Calu3 (cell line): ENCODE measurements at regions not wholly inside any gene's neighbourhood (a gene's known extent, or its start where the extent isn't known, plus 50 kb on each side); places are given as distances from the start of the nearest gene placed in this dataset.

ENCODE experiments used
- BruUV-seq: library from RNA; stranded (reverse); fragments of 400-500 nt; replicated peaks from 2 replicates; lab custom pipeline; 2021; lab: Mats Ljungman, UMichigan
- CTCF ChIA-PET: fragments of 300-600 bp; sonication (Branson Sonifier 250); formaldehyde crosslinking; loops from one replicate; lab custom pipeline; 2022; ENCODE audit warnings: antibody characterized with exemption; lab: Charles Lee
- DNase-seq: peaks from one replicate; pipeline ENCODE4 v3.0.0; 2022
- H3K27ac Mint-ChIP-seq: one replicate; pipeline ENCODE4 v1.8.0; 2022; ENCODE audit warnings: mixed read lengths; ENCODE audit not compliant: unreplicated experiment
- H3K27me3 Mint-ChIP-seq: one replicate; pipeline ENCODE4 v1.8.0; 2022; ENCODE audit warnings: mixed read lengths; ENCODE audit not compliant: unreplicated experiment
- H3K36me3 Mint-ChIP-seq: one replicate; pipeline ENCODE4 v1.8.0; 2022; ENCODE audit warnings: mild to moderate bottlenecking, moderate library complexity, mixed read lengths; ENCODE audit not compliant: insufficient read depth, unreplicated experiment
- H3K4me1 Mint-ChIP-seq: one replicate; pipeline ENCODE4 v1.8.0; 2022; ENCODE audit warnings: mild to moderate bottlenecking, low read depth, mixed read lengths; ENCODE audit not compliant: unreplicated experiment
- H3K4me3 Mint-ChIP-seq: one replicate; pipeline ENCODE4 v1.8.0; 2022; ENCODE audit warnings: mild to moderate bottlenecking, low read depth, moderate library complexity, mixed read lengths; ENCODE audit not compliant: unreplicated experiment
- H3K9me3 Mint-ChIP-seq: one replicate; pipeline ENCODE4 v1.8.0; 2022; ENCODE audit warnings: low read depth, mixed read lengths; ENCODE audit not compliant: unreplicated experiment
- CTCF ChIP-seq: fragments of 200-600 bp; IDR thresholded peaks from one replicate; pipeline ENCODE4 v1.8.0; 2022; ENCODE audit warnings: antibody characterized with exemption; ENCODE audit not compliant: unreplicated experiment
- intact Hi-C: fragments of 100-400 bp; cut with micrococcal nuclease; formaldehyde crosslinking; loops from one replicate; pipeline ENCODE4 v1.10.0; 2022; ENCODE audit not compliant: unreplicated experiment

GRCh38 chr7:118306771-118307170 lies 82.3 kb downstream of the ANKRD7 start:
- Mint-ChIP-seq H3K4me3 (no peak overlapping the region), H3K36me3 (peaks cover 5% of the 10 kb centered on the region), H3K4me1 (peaks cover 30% of the 10 kb centered on the region), H3K27ac (peak overlapping the region; percentile 76), H3K9me3 (peaks cover 11% of the 10 kb centered on the region), H3K27me3 (no peaks in the 10 kb centered on the region)
- no TSS peak for BruUV-seq
- no peak for DNase-seq
- no peak for TF ChIP-seq CTCF
- intact Hi-C loops, result no loop called here
- CTCF ChIA-PET, result no interaction called here

GRCh38 chr7:118311121-118311836 lies 86.8 kb downstream of the ANKRD7 start:
- CTCF ChIA-PET, result no interaction called here
- intact Hi-C loops, result no loop called here
- Mint-ChIP-seq H3K4me1 (peaks cover 43% of the 10 kb centered on the region), H3K4me3 (peak overlapping the region; percentile 13), H3K27ac (peak overlapping the region; percentile 96), H3K9me3 (peaks cover 11% of the 10 kb centered on the region), H3K36me3 (peaks cover 5% of the 10 kb centered on the region), H3K27me3 (no peaks in the 10 kb centered on the region)
- no peak for TF ChIP-seq CTCF
- no TSS peak for BruUV-seq
- DNase-seq, result no peak

- intact Hi-C loops, result no loop called here
- Mint-ChIP-seq H3K4me3 (no peak overlapping the region), H3K9me3 (peaks cover 15% of the 10 kb centered on the region), H3K4me1 (peaks cover 42% of the 10 kb centered on the region), H3K36me3 (peaks cover 5% of the 10 kb centered on the region), H3K27me3 (no peaks in the 10 kb centered on the region), H3K27ac (peak overlapping the region; percentile 96)
- no TSS peak for BruUV-seq
- CTCF ChIA-PET, result no interaction called here
- TF ChIP-seq CTCF, result no peak
- DNase-seq, result peak; percentile 9
Observed at GRCh38 chr7:118312051-118312450, 87.5 kb downstream of the ANKRD7 start.

- CTCF ChIA-PET, result no interaction called here
- no TSS peak for BruUV-seq
- peaks cover 13% of the 10 kb centered on the region for H3K9me3 Mint-ChIP-seq
- peaks cover 46% of the 10 kb centered on the region for H3K4me1 Mint-ChIP-seq
- peaks cover 5% of the 10 kb centered on the region for H3K36me3 Mint-ChIP-seq
- H3K27ac Mint-ChIP-seq, result peak overlapping the region; percentile 96
- no peak for DNase-seq
- no peak overlapping the region for H3K4me3 Mint-ChIP-seq
- intact Hi-C loops, result no loop called here
- TF ChIP-seq CTCF, result no peak
- H3K27me3 Mint-ChIP-seq, result no peaks in the 10 kb centered on the region
Observed at GRCh38 chr7:118312966-118313365, 88.5 kb downstream of the ANKRD7 start.
